ENCODE measurements at regions not wholly inside any gene's neighbourhood (a gene's known extent, or its start where the extent isn't known, plus 50 kb on each side); places are given as distances from the start of the nearest gene placed in this dataset.
"Not testable (repeated sequence)": the region's sequence is repeated elsewhere in the genome, so short reads cannot be mapped to it uniquely, and the experiment has no call there.

DNA sequence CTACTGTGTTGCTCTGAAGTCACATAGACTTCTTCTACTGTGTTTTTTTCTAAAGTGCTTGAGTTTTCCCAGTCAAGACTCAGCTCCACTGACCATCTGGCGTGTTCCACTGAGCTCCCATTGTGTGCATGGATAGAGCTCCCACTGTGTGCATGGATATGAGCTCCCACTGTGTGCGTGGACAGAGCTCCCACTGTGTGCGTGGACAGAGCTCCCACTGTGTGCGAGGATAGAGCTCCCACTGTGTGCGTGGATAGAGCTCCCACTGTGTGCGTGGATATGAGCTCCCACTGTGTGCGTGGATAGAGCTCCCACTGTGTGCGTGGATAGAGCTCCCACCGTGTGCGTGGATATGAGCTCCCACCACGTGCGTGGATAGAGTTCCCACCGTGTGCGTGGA lies 148.3 kb upstream of the ALKAL2 start:
- in situ Hi-C loops (cut with HindIII; ENCODE audit: low sequenced_read_pairs): no loop called here

DNA sequence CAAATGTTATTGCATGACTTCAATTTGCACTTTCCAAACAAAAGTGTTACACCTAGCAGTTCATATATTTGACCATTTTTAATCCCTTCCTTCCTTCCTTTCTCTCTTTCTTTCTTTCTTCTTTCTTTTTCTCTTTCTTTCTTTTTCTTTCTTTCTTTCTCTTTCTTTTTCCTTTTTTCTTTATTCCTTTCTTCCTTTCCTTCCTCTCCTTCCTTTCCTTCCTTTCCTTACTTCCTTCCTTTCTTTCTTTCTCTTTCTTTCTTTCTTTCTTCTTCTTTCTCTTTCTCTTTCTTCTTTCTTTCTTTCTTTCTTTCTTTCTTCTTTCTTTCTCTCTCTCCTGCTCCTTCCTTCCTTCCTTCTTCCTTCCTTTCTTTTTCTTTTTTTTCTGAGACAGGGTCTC lies 146.7 kb upstream of the ALKAL2 start:
- in situ Hi-C loops (cut with HindIII; ENCODE audit: low sequenced_read_pairs): no loop called here

DNA sequence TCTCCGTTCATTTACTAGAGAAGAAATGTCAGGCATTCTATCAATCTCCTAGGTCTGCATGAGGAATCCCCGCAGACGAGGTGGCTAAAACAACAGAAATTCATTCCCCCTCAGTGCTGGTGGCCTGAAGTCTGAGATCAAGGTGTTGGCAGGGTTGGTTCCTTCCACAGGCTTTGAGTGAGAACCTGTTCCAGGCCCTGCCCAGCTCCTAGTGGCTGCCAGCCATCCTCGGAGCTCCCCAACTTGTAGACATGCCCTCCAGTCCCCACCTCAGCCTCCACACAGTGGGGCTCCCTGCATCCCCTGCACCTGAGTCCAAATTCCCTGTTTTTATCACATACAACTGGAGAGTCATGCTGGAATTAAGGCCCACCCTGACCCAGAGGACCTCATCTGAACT lies 145.3 kb upstream of the ALKAL2 start:
- in situ Hi-C loops (cut with HindIII; ENCODE audit: low sequenced_read_pairs): no loop called here

DNA sequence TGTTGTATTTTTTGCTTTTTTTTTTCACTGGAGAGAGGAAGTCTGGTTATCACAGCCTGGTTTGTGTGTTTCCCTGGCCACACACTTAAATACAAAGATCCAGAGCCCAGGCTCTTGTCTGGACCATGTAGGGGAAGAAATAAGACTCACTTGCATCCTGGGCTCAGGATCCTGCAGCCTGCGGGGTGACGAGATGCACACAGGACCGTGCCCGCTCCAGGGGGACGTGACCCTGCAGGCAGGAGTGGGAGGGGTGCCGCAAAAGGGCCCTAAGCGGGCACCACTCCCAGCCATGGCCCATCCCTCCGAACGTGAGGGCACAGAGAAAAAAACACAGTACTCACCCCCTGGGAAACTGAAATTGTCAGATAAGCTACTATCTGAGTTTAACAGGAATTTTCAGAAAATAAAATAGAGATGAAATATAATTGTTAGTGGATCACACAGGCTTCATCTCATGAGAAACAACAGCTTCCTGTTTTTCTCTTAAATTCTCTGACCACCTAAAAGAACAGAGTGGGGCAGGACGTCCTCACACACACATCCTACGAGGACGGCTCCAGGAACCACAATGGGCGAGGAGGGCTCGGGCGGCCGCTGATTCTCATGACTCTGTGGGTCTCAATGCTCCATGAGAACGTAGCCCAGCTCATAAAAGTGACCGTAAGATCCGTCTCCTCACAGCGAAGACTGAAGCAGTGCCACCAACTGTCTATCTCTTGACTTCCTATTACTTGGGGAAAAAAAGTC lies 142.6 kb upstream of the ALKAL2 start:
- in situ Hi-C loops (cut with HindIII; ENCODE audit: low sequenced_read_pairs): no loop called here

DNA sequence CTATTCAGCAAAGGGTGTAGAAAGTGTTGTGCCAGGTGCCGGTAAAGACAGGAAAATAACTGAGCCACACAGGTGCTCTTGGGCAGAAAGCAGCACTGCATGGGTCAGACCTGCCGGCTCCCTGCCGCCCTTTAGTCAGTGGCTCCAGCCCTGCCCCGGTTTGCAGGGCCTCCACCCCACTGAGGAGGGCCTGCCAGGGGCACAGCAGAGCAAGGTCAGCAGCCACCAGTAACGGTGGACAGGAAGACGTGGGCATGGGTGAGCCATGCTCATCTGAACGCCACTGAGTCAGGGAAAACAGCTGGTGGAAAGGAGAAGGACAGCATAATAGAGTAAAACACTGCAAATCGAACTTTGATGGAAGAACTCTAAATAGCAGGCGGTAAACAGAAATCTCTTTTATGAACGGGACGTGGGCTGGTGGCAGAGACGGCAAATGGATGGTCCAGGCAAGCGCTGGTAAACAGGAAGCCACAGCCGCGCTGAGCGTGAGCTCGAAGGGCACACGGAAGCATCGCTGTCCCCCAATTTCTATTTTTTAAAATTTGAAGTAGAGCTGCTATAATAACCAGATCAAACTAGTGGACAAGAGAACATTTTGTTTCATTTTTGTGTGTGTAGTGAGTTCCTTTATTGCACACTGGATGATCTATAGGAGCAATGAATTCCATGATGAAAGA lies 141.8 kb upstream of the ALKAL2 start:
- in situ Hi-C loops (cut with HindIII; ENCODE audit: low sequenced_read_pairs): no loop called here

DNA sequence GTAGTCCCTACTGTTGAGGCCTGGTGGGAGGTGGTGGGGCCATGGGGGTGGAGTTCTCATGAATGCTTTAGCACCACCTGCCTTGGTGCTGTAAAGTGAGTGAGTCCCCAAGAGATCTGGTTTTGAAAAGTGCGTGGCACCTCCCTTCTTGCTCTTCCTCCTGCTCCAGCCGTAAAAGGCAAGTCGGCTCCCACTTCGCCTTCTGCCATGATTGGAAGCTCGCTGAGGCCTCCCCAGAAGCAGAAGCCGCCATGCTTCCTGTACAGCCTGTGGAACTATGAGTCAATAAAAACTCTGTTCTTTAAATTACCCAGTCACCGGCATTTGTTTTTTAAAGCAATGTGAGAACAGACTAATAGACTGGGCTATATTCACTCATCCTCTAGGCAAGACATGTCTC lies 141.3 kb upstream of the ALKAL2 start:
- in situ Hi-C loops (cut with HindIII; ENCODE audit: low sequenced_read_pairs): no loop called here

DNA sequence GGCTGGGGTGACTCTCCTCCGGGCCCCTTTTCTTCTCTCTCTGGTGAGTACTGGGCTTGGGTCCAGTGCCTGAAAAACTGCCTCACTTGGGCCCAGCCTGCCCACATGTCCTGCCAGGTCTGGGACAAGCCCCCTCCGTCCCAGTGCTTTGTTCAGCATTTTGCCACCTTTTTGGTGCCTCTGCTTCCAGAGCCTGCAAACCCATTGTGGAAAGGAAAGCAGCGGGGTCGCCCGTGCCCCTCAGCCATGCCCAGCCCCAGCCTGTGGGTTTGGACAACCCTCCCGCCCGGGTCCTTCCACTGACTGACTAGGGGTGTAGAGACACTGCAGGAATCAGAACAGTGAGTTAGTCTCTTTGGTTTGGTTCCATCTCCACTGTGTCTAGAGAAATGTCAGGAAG lies 140.7 kb upstream of the ALKAL2 start:
- in situ Hi-C loops (cut with HindIII; ENCODE audit: low sequenced_read_pairs): no loop called here

DNA sequence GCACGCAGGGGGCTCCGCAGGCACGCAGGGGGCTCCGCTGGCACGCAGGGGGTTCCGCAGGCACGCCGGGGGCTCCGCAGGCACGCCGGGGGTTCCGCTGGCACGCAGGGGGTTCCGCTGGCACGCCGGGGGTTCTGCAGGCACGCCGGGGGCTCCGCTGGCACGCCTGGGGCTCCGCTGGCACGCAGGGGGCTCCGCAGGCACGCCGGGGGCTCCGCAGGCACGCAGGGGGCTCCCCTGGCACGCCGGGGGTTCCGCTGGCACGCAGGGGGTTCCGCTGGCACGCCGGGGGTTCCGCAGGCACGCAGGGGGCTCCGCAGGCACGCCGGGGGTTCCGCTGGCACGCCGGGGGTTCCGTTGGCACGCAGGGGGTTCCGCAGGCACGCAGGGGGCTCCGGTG lies 138.8 kb upstream of the ALKAL2 start:
- in situ Hi-C loops (cut with HindIII; ENCODE audit: low sequenced_read_pairs): not testable (repeated sequence)

DNA sequence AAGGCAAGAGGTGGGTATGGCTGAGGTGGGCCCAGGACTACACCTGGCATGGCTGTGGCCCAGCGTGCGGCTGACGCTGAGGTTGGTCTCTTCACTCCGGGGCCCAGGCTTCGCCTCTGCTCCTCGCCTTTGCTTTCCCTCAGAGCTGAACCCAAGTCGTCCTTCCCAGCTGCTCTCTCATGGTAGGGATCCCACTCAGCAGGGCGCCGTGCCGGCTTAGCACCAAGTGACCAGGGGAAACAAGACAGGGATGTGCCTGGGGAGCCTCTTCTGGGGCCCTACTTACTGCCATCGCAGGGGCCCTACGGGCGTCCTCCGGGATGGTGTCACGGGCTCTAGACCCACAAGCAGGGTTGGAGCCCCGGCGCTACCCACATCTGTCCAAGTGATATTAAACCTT lies 138.1 kb upstream of the ALKAL2 start:
- in situ Hi-C loops (cut with HindIII; ENCODE audit: low sequenced_read_pairs): no loop called here

DNA sequence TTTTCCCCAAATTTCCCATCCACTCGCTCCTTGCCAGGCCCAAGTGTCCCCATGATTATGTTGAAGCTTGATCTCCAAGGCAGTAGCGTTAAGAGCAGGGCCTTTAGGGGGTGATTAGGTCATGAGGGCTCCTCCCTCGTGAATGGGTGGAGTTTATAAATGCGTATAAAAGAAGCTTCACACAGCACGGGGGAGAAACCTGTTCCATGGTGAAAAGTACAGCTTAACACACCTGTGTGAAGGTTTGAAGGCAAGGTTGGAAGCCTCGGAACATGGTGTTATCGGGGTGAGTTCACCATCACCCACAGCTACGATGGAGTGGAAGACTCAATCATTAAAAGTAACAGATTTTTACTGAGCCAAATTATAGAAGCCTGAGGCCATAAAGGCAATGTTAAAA lies 137.4 kb upstream of the ALKAL2 start:
- in situ Hi-C loops (cut with HindIII; ENCODE audit: low sequenced_read_pairs): no loop called here

DNA sequence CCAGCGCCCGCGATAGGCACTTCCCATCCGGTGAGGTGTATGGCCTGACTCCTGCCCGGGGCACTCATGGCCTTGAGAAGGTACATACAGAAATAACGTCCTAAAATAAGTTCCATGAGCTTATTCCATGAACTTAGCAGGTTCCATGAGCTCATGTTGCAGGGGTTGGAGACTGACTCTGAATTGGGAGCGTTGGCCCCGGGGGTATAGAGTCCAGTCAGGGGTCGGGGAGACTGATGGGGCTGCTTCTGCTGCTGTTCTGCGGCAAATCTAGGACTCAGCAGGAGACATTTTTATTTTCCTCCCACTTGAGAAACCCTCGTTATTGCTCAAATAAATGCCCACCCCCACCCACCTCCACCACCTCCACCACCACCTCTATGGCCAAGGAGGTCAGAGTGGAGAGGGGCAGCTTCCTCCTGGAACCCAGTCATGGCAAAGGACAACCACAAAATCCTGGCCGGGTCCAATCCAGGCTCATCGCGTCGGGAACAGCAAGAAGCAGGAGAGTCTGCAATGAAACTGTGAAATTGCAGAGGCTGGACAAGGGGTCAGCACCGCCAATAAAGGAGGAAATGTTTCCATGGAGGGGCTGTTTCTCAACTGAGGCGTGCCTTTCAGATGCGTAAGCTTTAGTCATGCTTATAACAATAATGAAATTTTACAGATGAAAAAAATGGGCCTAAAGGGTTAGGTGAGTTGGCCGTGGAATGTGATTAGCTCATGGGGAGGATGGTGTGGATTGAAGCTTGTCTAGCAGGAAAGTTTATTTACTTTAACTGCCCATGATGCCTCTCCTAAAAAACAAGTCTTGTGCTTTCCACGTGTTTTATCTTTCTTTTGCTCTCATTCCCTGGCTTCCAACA lies 136.6 kb upstream of the ALKAL2 start:
- in situ Hi-C loops (cut with HindIII; ENCODE audit: low sequenced_read_pairs): no loop called here

DNA sequence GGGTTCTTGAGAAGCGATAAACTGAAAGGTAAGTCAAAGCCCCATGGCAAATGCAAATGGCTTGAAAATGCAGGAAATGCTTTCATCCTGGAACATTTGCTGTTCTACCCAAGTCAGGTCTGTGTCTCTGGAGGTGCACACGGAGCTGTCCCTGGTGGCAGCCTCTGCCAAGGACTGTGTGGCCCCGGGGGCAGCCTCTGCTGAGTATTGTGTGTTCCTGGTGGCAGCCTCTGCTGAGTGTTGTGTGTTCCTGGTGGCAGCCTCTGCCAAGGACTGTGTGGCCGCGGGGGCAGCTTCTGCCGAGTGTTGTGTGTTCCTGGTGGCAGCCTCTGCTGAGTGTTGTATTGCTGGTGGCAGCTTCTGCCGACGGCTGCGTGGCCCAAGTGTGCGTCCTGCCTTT lies 135.6 kb upstream of the ALKAL2 start:
- in situ Hi-C loops (cut with HindIII; ENCODE audit: low sequenced_read_pairs): no loop called here

DNA sequence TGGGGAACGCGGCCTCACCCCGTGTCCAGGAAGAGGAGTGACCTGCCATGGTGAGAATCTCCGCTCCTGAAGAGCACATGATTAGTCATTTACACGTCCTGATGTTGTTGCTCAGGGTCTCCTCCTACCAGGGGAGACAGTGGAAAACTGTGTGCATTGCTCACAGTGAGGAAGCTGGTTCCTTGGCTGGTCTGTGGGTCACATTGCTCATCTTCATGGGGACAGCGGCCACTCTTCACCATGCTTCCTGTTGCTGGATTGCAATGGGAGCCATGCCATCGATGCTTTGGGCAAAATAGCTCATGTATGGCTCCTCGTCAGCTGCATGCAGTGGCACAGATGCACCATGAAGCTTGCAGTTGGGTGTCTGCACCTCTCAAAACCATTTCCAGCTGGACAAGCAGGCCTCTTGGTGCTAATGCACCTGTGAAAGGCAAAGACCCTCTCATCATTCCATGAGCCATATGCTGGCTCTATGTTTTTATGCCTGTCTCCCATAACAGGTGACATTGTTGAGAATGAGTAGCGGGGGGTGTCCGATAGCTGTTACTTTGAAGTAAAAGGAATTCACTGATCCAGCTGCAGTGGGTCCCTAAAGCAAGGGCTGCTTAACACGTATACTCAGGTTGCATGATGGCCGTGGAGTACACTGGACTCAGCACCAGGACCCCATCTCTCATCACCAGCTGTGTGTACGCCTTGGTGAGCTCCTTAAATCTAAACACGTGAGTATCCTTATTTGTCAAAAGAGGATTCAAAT lies 135.0 kb upstream of the ALKAL2 start:
- in situ Hi-C loops (cut with HindIII; ENCODE audit: low sequenced_read_pairs): no loop called here

DNA sequence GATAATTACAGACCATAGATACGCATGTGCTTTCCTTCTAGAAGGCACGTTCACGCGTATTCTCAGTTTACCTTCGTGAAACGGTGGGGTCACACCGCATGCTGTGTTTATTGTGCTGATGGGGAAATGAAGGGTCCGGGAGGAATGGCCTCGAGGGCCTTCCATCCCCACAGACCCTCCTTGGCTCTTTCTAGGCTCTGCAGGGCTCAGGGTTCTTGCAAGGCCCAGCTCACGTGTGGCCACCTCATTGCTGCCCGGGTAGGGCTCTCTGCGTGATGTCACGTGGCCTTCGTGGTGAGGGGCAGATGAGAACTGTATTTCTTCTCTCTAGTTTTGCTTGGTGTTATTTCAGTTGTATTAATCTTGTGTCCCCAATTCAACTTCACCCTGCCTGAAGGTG lies 133.5 kb upstream of the ALKAL2 start:
- in situ Hi-C loops (cut with HindIII; ENCODE audit: low sequenced_read_pairs): no loop called here

DNA sequence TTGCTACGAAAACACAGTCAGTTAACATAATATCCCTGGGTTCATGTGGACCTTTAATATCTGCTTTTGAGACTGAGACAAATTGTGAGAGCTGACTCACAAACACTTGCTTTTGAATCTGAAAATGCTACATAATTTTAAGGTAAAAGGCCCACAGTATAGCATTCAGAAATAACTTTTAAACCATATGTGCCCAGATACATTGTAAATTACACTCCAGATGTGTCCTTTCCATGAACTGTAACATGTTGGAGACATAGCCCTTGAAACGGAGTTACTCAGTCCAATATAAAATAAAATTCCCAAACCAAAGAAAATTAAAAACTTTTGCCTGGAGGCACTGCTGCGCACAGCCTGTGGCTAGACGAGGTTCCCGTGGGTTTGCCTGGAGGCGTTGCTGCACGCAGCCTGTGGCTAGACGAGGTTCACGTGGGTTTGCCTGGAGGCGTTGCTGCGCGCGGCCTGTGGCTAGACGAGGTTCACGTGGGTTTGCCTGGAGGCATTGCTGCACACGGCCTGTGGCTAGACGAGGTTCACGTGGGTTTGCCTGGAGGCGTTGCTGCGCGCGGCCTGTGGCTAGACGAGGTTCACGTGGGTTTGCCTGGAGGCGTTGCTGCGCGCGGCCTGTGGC lies 131.9 kb upstream of the ALKAL2 start:
- in situ Hi-C loops (cut with HindIII; ENCODE audit: low sequenced_read_pairs): no loop called here

DNA sequence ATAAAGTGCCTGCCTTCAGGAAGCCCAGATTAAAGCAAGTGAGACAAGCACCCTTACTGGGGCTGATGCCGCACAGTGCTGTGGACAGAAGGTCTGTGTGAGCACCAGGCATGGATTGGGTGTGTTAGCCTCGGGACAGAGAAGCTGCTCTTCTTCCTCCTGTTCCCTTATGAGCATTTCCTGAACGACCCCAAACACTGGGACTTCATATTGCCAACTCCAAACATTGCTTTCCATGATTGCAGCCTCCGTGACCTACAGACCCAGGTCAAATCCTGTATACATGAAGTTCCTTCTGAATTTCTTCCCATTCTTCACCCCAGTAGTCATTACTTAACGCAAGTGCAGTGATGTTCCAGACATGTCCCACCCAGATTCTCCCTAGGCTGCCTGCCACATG lies 129.8 kb upstream of the ALKAL2 start:
- in situ Hi-C loops (cut with HindIII; ENCODE audit: low sequenced_read_pairs): no loop called here

DNA sequence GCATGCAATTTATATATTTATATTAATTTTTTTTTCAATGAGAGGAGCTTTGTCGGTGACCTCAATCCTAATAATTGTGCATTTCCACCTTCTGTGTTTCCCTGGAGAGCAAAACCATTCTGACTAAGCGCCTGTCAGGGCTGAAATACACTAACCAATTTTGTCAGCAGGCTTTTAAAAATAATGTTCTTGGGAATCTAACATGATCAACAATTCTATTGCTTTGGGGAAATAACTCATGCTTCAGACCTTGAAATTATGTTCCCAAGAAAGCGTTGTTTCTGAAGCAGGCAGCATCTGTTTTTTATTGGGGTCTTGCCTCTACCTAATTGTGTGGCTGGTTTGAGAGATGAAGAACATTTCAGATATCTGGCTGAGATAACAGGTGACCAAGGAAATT lies 129.1 kb upstream of the ALKAL2 start:
- in situ Hi-C loops (cut with HindIII; ENCODE audit: low sequenced_read_pairs): no loop called here

DNA sequence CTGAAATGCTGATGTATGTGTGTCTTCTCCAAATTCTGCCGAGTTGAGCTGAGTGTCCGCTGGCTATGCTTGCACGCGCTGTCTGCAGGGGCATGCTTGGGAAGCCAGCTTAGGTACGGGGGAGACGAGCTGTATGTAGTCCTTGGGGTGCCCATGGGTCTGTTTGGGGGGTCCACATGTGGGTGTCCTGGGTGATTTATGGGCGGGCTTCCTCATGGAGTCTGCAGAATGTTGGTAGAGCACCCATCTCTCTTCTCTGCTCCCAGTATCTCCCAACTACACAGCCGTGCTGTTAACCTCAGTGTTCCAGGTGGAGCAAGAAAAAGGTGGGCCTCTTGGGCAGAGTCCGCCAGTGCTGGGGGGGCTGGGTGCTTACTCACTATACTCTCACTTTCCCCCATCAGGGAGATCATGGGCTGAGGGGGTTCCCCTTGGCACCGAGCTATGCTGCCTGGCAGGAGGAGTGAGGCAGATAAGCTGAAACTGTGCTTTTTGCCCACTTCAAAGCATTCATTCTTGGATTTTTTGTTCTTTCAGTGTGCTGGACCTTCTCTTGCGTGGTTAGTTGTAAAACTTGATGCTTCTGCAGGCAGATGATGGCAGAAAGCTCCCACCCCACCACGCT lies 128.2 kb upstream of the ALKAL2 start:
- in situ Hi-C loops (cut with HindIII; ENCODE audit: low sequenced_read_pairs): no loop called here

DNA sequence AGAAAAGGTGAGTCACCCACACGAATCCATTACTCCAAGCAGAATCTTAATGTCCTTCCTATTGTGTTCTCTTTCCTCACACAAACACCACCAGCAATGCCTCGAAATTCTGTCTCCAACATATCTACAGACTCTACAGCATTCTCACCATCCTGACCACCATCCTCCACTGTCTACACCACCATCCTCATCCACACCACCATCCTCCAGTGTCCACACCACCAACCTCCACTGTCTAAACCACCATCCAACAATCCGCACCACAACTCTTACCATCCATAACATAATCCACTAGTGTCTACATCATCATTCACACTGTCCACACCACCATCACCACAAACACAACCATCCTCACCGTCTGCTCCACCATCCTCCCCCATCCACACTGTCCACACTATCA lies 121.6 kb upstream of the ALKAL2 start:
- in situ Hi-C loops (cut with HindIII; ENCODE audit: low sequenced_read_pairs): loop anchor here (5.0 kb wide), 2 partner anchors 37 to 77 kb away; no protein-coding TSS in a partner anchor

DNA sequence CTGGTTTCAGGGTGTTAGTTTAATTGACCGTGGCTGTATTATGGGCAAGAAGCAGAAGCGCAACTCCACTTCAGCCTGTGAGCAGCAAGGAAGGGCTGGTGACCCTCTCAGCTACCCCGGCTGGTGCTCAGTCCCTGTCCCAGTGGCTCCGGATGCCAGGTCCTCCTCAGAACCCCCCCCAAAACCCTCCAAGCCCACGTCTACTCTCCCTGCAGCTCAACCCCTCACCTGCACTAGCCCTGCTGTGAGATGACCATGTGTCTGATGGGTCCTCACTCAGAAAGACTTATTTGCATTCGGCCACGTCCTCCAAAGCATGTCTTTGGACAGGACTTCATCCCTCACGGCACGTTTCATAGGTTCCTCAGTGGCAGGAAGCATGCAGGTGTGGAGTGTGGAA lies 119.7 kb upstream of the ALKAL2 start:
- in situ Hi-C loops (cut with HindIII; ENCODE audit: low sequenced_read_pairs): loop anchor here (5.0 kb wide), 2 partner anchors 35 to 75 kb away; no protein-coding TSS in a partner anchor
